Fibroblast of skin of scalp (primary cell): ENCODE measurements at regions not wholly inside any gene's neighbourhood (a gene's known extent, or its start where the extent isn't known, plus 50 kb on each side); places are given as distances from the start of the nearest gene placed in this dataset.

ENCODE experiments used
- DNase-seq: peaks from one replicate; pipeline ENCODE4 v3.0.0-alpha.2; 2013

- no peak for DNase-seq
Measured at GRCh38 chr13:72101768-72102400, 234.9 kb upstream of the DACH1 start.

GRCh38 chr13:72100339-72100738, 233.3 kb upstream of the DACH1 start:
- DNase-seq = no peak

GRCh38 chr13:72097568-72097967, 230.6 kb upstream of the DACH1 start:
- DNase-seq = no peak

DNA sequence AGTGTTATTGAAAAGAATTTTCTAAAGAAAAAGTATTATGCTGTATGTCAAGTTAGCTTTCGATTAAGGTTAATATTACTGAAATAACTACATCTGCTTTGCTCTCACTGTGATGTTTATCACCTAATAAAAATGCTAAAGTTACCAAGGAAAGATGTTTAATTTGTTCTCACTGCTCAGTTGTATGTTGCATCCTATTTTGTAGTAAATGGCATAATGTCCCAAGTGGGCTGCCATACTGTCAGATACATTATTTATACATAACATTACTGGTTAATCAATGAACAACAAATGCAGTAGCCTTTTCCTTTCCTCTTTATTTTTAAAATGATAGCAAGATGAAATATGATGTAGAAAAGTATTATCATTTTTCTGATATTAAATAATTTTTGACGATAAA, 226.3 kb upstream of the DACH1 start:
- no peak for DNase-seq

DNA sequence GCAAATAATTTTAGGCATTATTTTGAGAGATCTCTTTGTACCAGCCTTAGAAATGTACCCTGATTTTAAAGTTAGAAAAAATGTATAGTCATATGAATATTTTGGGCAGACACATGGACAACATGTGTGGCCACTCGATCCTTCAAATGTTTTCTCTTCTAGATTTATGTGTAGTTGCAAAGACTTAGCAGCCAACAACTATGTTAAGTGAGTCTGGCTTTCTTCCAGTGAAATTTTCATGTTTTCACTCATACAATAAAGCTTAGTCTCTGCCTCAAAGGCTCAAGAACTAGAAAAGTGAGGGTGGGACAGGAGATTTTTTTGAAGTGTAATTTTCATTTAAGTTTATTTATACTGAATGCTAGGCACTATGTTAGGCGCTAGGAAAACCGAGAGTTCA, 207.7 kb upstream of the DACH1 start:
- no peak for DNase-seq

GRCh38 chr13:72072261-72072660, 205.3 kb upstream of the DACH1 start:
- DNase-seq = no peak

GRCh38 chr13:72071713-72072112, 204.7 kb upstream of the DACH1 start:
- DNase-seq = no peak

GRCh38 chr13:72062566-72062965, 195.6 kb upstream of the DACH1 start:
- no peak for DNase-seq

- no peak for DNase-seq
Measured at GRCh38 chr13:72061613-72062012, 194.6 kb upstream of the DACH1 start.

GRCh38 chr13:72050251-72050650, 183.2 kb upstream of the DACH1 start:
- DNase-seq = no peak

- no peak for DNase-seq
Measured at GRCh38 chr13:72043366-72043765, 176.4 kb upstream of the DACH1 start.

DNA sequence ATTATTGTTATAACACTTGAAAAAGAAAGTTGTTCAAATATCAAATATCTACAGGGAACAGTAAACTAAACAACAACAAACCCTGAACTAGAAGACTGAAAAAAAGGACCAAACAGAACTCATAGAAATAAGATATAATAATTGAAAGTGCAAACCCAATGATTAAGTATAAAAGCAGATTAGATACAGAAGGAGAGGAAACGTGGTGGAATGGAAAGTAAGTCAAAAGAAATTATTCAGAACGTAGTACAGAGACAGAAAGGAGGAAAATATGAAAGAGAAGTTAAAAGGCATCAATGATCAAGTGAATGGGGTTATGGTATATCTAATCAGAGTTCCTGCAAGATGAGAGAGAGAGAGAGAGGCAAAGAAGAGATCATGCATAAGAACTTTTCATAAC, 174.2 kb upstream of the DACH1 start:
- no peak for DNase-seq

DNA sequence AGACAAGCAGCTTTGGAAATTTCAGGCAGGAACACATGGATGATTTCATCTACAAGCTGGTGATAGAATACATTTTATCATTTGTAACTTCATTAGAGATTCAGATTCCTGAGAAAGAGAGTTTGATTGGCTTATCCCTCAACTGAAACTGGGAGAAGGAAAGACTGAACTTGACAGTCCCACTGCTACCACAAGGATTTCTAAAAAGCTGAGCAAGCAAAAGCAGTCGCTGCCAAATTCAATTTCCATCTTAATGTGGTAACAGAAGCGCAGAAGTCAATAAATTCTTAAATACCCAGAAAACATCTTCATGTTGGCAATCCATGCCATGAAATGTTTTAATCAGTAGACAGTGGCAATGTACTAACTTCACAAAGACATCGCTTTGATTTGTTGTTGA, 172.1 kb upstream of the DACH1 start:
- DNase-seq = no peak

GRCh38 chr13:72029981-72030380, 163.0 kb upstream of the DACH1 start:
- DNase-seq = no peak

GRCh38 chr13:72025836-72026235, 158.8 kb upstream of the DACH1 start:
- no peak for DNase-seq

- no peak for DNase-seq
Measured at GRCh38 chr13:72023895-72024294, 156.9 kb upstream of the DACH1 start.

GRCh38 chr13:72005455-72005854, 138.5 kb upstream of the DACH1 start:
- no peak for DNase-seq

DNA sequence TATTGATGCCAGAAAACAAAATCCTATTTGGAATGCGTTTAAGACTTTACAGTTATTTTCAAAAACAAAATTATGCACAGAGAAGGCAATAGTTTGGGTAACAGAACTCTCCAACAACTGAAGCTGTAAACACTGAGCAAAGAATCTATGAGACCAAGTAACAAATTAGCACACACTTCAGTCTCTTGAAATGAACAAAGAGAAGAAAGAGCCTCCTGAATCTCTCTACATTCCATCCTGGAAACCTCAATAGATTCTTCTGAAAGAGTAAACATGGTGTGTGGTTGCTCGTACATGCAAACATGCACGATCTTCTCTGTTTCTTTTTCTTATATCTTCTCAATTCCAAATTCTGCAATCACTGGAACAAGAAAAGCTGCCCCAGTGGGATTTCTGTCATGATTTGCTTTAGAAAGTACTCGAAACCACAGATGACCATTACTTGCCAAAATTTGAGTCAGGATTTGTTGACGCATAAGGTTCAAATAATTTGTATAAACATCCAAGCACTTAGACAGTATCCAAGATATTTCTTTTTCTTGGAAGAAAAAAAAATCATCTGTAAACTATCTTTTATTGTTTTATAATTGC, 137.9 kb upstream of the DACH1 start:
- peak; percentile 69 for DNase-seq

DNA sequence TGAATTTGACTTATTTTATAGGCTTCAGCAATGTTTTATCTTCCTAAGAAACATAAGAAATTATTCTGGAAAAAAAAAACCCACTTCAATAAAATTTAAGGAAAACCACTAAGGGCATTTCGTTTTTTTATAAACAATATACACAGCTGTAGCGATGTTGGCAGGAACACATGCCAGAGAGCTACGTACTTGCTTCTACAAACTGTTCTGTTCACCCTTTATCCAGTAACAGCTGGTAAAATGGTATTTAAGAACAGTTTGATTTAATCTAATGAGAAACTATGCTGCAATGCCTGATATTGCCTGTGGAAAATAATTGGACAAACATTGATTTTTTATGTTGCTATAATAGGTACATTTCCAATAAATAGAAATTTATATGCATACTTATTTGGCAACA, 137.2 kb upstream of the DACH1 start:
- DNase-seq = no peak

DNA sequence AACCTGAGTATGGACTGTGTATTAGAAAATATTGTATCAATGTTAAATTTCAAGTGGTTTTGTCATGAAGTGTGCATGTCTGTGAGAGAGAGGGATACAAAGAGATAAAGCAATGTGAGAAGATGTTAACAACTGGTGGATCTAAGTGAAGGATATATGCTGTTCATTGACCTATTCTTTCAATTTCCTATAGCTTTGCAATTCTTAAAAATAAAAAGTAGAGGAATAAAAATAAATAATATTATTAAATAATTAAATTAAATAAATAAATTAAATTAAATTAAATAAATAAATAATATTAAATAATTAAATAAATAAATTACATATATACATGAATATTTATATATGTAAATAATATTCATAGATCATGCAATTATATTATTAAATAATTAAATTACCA, 131.2 kb upstream of the DACH1 start:
- DNase-seq = no peak

DNA sequence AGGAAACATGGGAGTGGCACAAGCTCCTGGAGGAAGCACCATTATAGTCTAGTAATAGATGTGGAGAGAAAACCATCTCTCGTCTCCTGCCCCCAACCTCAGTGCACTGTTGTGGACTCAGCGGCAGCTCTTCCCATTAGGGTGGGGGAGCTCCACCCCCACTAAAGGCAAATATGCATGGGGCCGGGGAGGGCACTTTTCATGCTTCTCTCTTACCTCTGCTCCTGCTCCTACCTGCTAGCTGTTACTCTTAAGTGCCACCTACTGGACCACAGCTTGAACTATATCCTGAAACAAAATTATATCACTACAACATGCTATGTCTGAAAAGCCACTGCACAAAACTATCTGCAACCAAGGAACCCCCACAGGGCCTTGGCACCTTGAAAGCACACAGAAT, 112.6 kb upstream of the DACH1 start:
- DNase-seq = no peak

DNA sequence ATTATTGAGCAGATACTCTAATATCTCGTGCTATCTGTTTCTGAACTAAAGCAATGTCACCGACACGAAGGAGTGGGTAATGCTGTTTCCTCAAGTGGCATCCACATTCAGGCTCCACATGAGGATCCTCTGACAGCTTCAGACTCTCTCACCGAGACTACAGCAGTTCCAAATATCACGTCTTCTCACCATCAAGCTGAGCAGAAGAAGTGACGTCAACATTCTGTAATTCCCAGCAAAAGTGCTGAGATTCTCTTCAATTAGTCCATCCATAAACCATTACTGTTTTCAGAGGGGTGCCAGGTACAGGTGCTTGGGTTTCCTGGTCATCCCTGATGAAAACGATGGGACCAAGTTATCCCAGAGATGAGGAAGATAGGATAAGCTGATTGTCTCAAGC, 110.0 kb upstream of the DACH1 start:
- DNase-seq = no peak

- DNase-seq = peak; percentile 24
Measured at GRCh38 chr13:71967990-71968389, 101.0 kb upstream of the DACH1 start.

- DNase-seq = no peak
Measured at GRCh38 chr13:71964491-71965100, 97.6 kb upstream of the DACH1 start.

GRCh38 chr13:71962735-71963134, 95.7 kb upstream of the DACH1 start:
- DNase-seq = no peak
